ENCODE measurements at regions not wholly inside any gene's neighbourhood (a gene's known extent, or its start where the extent isn't known, plus 50 kb on each side); places are given as distances from the start of the nearest gene placed in this dataset.
A peak's percentile ranks its signal among the peaks of the same experiment; 100 is the strongest.

- no peak for DNase-seq
Measured at GRCh38 chr14:73780896-73781295, 66.7 kb upstream of the PNMA1 start.

GRCh38 chr14:73780391-73780790 is 66.2 kb upstream of the PNMA1 start:
- no peak for DNase-seq

- no peak for DNase-seq
Measured at GRCh38 chr14:73778736-73779135, 64.6 kb upstream of the PNMA1 start.

- DNase-seq, result no peak
Measured at GRCh38 chr14:73777420-73777819, 63.2 kb upstream of the PNMA1 start.

- no peak for DNase-seq
Measured at GRCh38 chr14:73776194-73776537, 62.0 kb upstream of the PNMA1 start.

- DNase-seq, result no peak
Measured at GRCh38 chr14:73775339-73776193, 61.4 kb upstream of the PNMA1 start.

- no peak for DNase-seq
Measured at GRCh38 chr14:73774671-73775070, 60.5 kb upstream of the PNMA1 start.

- no peak for DNase-seq
Measured at GRCh38 chr14:73774241-73774570, 60.0 kb upstream of the PNMA1 start.

- no peak for DNase-seq
Measured at GRCh38 chr14:73773441-73774240, 59.5 kb upstream of the PNMA1 start.

- DNase-seq, result peak; percentile 58 to 79
Measured at GRCh38 chr14:73771848-73772638, 57.9 kb upstream of the PNMA1 start.

- DNase-seq, result no peak
Measured at GRCh38 chr14:73770977-73771847, 57.0 kb upstream of the PNMA1 start.

- no peak for DNase-seq
Measured at GRCh38 chr14:73768107-73768506, 53.9 kb upstream of the PNMA1 start.

GRCh38 chr14:73764406-73765280 is 50.5 kb upstream of the PNMA1 start:
- no peak for DNase-seq
